IMR-90 (cell line): ENCODE measurements at regions not wholly inside any gene's neighbourhood (a gene's known extent, or its start where the extent isn't known, plus 50 kb on each side); places are given as distances from the start of the nearest gene placed in this dataset.

Experiments used
- ATAC-seq: fragments of 200-7000 bp; cut with Tn5 transposase; 2 replicates; pipeline ENCODE4 v1.9.1; 2020; ENCODE audit warnings: low read depth, mild to moderate bottlenecking, moderate library complexity
- BruUV-seq: library from RNA; stranded (reverse); fragments of 400-500 nt; replicated peaks from 2 replicates; lab custom pipeline; 2021; lab: Mats Ljungman, UMichigan
- CTCF ChIA-PET: fragments of 300-600 bp; formaldehyde crosslinking; extraction: SDS; loops from one replicate; lab custom pipeline; 2021; ENCODE audit warnings: antibody characterized with exemption; lab: Yijun Ruan, JAX
- POLR2A ChIA-PET: fragments of 300-600 bp; sonication (Branson Sonifier 250); formaldehyde crosslinking; loops from one replicate; lab custom pipeline; 2022; ENCODE audit warnings: antibody characterized with exemption; ENCODE audit not compliant: unreplicated experiment; lab: Charles Lee
- DNase-seq: peaks from one replicate; pipeline ENCODE4 v3.0.0; 2013
- H2AFZ ChIP-seq: replicated peaks from 2 replicates; pipeline ENCODE3; 2013; ENCODE audit warnings: low read length, mild to moderate bottlenecking; ENCODE audit not compliant: poor library complexity
- H2AK5ac ChIP-seq: 2 replicates; pipeline ENCODE4 v1.6.1; 2013; ENCODE audit warnings: low read depth, low read length, inconsistent platforms
- H2AK9ac ChIP-seq: replicated peaks from 2 replicates; pipeline ENCODE3; 2013; ENCODE audit warnings: mild to moderate bottlenecking, low read depth, low read length, moderate library complexity; ENCODE audit not compliant: poor library complexity
- H2BK120ac ChIP-seq: 2 replicates; pipeline ENCODE4 v1.6.1; 2013; ENCODE audit warnings: low read depth, low read length, inconsistent platforms
- H2BK15ac ChIP-seq: 3 replicates; pipeline ENCODE4 v1.6.1; 2013; ENCODE audit warnings: low read depth, low read length, inconsistent platforms
- H2BK20ac ChIP-seq: 2 replicates; pipeline ENCODE4 v1.6.1; 2013; ENCODE audit warnings: low read depth, mild to moderate bottlenecking, inconsistent platforms, low read length, moderate library complexity
- H2BK5ac ChIP-seq: 2 replicates; pipeline ENCODE4 v1.6.1; 2013; ENCODE audit warnings: mild to moderate bottlenecking, low read depth, low read length, inconsistent platforms; ENCODE audit not compliant: poor library complexity, severe bottlenecking
- H3K14ac ChIP-seq: replicated peaks from 2 replicates; pipeline ENCODE4 v1.6.1; 2013; ENCODE audit warnings: low read depth, low read length, inconsistent platforms
- H3K18ac ChIP-seq: 2 replicates; pipeline ENCODE4 v1.6.1; 2013; ENCODE audit warnings: low read depth, low read length, control low read depth
- H3K23ac ChIP-seq: 2 replicates; pipeline ENCODE4 v1.6.1; 2013; ENCODE audit warnings: low read depth, low read length, inconsistent platforms
- H3K27ac ChIP-seq: 2 replicates; pipeline ENCODE4 v1.5.1; 2013; ENCODE audit warnings: mild to moderate bottlenecking, control low read depth, low read length; ENCODE audit not compliant: insufficient read depth
- H3K27me3 ChIP-seq: 2 replicates; pipeline ENCODE4 v1.6.1; 2013; ENCODE audit warnings: low read length; ENCODE audit not compliant: control insufficient read depth, insufficient read depth
- H3K36me3 ChIP-seq: 2 replicates; pipeline ENCODE4 v1.6.1; 2013; ENCODE audit warnings: low read length, mixed read lengths; ENCODE audit not compliant: control insufficient read depth, insufficient read depth
- H3K4ac ChIP-seq: 2 replicates; pipeline ENCODE4 v1.6.1; 2013; ENCODE audit warnings: low read depth, low read length, inconsistent platforms
- H3K4me1 ChIP-seq: 2 replicates; pipeline ENCODE4 v1.6.1; 2013; ENCODE audit warnings: low read length, mixed read lengths; ENCODE audit not compliant: control insufficient read depth, insufficient read depth
- H3K4me2 ChIP-seq: 2 replicates; pipeline ENCODE4 v1.6.1; 2013; ENCODE audit warnings: low read depth, mild to moderate bottlenecking, control low read depth, low read length, moderate library complexity
- H3K4me3 ChIP-seq: 2 replicates; pipeline ENCODE4 v1.5.1; 2013; ENCODE audit warnings: low read depth, mild to moderate bottlenecking, control low read depth, low read length, moderate library complexity; ENCODE audit not compliant: insufficient read depth
- H3K56ac ChIP-seq: 2 replicates; pipeline ENCODE4 v1.6.1; 2013; ENCODE audit warnings: low read length, inconsistent platforms; ENCODE audit not compliant: insufficient read depth; ENCODE audit errors: extremely low read depth
- H3K79me1 ChIP-seq, 2 experiments: 2 replicates each; pipeline ENCODE4 v1.6.1; 2013; ENCODE audit warnings: low read length in 2 of 2, inconsistent platforms in 1 of 2, low read depth in 1 of 2
- H3K9ac ChIP-seq: 2 replicates; pipeline ENCODE4 v1.6.1; 2013; ENCODE audit warnings: low read depth, low read length, control low read depth
- H3K9me1 ChIP-seq: 2 replicates; pipeline ENCODE4 v1.6.1; 2013; ENCODE audit warnings: low read length, inconsistent platforms; ENCODE audit not compliant: insufficient read depth
- H3K9me3 ChIP-seq: 2 replicates; pipeline ENCODE4 v1.6.1; 2013; ENCODE audit warnings: low read length; ENCODE audit not compliant: control insufficient read depth, insufficient read depth
- H4K20me1 ChIP-seq: 2 replicates; pipeline ENCODE4 v1.6.1; 2013; ENCODE audit warnings: low read length, inconsistent platforms; ENCODE audit not compliant: insufficient read depth
- H4K5ac ChIP-seq: 2 replicates; pipeline ENCODE4 v1.6.1; 2013; ENCODE audit warnings: mild to moderate bottlenecking, low read depth, low read length, control low read depth
- H4K8ac ChIP-seq, 2 experiments: 2 replicates each; pipeline ENCODE4 v1.6.1; 2013; ENCODE audit warnings: low read depth in 2 of 2, low read length in 2 of 2, control low read depth in 1 of 2, inconsistent platforms in 1 of 2
- H4K91ac ChIP-seq: 2 replicates; pipeline ENCODE4 v1.6.1; 2013; ENCODE audit warnings: low read depth, low read length, inconsistent platforms; ENCODE audit not compliant: insufficient read depth
- BHLHE40 ChIP-seq: fragments of 150-350 bp; IDR thresholded peaks from 2 replicates; pipeline ENCODE4 v1.6.1; 2016; ENCODE audit warnings: mild to moderate bottlenecking, low read depth, low read length
- CEBPB ChIP-seq: IDR thresholded peaks from 2 replicates; pipeline ENCODE4 v1.6.1; 2012; ENCODE audit warnings: low read depth, low read length, improper control_type of control experiment
- FOS ChIP-seq: fragments of 150-350 bp; IDR thresholded peaks from 2 replicates; pipeline ENCODE4 v1.6.1; 2016; ENCODE audit warnings: low read depth, low read length
- MAZ ChIP-seq: IDR thresholded peaks from 2 replicates; pipeline ENCODE4 v1.6.1; 2012; ENCODE audit warnings: low read depth, mild to moderate bottlenecking, low read length, improper control_type of control experiment, moderate library complexity, borderline replicate concordance
- MXI1 ChIP-seq: IDR thresholded peaks from 2 replicates; pipeline ENCODE4 v1.6.1; 2012; ENCODE audit warnings: low read depth, mild to moderate bottlenecking, low read length, moderate library complexity, borderline replicate concordance
- NFE2L2 ChIP-seq: fragments of 150-350 bp; IDR thresholded peaks from 2 replicates; pipeline ENCODE4 v1.6.1; 2016; ENCODE audit warnings: low read depth, mild to moderate bottlenecking, low read length
- RCOR1 ChIP-seq: IDR thresholded peaks from 2 replicates; pipeline ENCODE4 v1.6.1; 2012; ENCODE audit warnings: mild to moderate bottlenecking, low read length, improper control_type of control experiment; ENCODE audit not compliant: insufficient replicate concordance
- SMC3 ChIP-seq: fragments of 150-350 bp; IDR thresholded peaks from 2 replicates; pipeline ENCODE4 v1.6.1; 2016; ENCODE audit warnings: low read depth, mild to moderate bottlenecking, antibody characterized with exemption, low read length, moderate library complexity
- WGBS, 2 experiments: methylation state at CpG; one replicate each; pipeline versions ENCODE4 v1.1.5 to v1.1.7; 2013; ENCODE audit warnings: missing lambda C conversion rate in 2 of 2; ENCODE audit not compliant: insufficient read length in 1 of 2; ENCODE audit errors: extremely low coverage in 2 of 2; 5-methylcytosine and 5-hydroxymethylcytosine counted together
- dilution Hi-C: fragments of 300-500 bp; cut with HindIII; formaldehyde crosslinking; loops from one replicate; pipeline ENCODE4 v1.14.3; 2018; ENCODE audit warnings: low sequenced_read_pairs; ENCODE audit not compliant: unreplicated experiment
- in situ Hi-C: fragments of 300-500 bp; cut with MboI; formaldehyde crosslinking; loops from 3 replicates; pipeline ENCODE4 v1.14.3; 2019; ENCODE audit warnings: low sequenced_read_pairs, inconsistent platforms, mixed read lengths
- intact Hi-C: fragments of 100-400 bp; cut with micrococcal nuclease; formaldehyde crosslinking; loops from 2 replicates; pipeline ENCODE4 v1.10.0; 2022
- TF ChIP-seq, protein P1 (sequence below): conservative IDR thresholded peaks from 2 replicates; pipeline ENCODE4 v1.5.1; 2012; ENCODE audit warnings: mild to moderate bottlenecking, low read depth, low read length, improper control_type of control experiment

DNA sequence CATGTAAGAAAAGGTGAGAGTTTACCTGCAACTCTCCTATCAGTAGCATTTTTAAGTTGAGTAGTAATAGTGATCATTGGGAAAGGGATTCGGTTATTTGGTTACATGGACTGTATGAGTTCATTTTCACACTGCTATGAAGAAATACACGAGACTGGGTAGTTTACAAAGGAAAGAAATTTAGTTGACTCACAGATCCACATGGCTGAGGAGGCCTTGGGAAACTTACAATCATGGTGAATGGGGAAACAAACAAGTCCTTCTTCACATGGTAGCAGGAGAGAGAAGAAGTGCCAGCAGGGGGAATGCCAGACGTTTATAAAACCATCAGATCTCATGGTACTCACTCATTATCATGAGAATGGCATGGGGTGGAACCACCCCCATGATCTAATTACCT, 59.3 kb upstream of the FBXO28 start:
- no peak overlapping the region for H3K27ac ChIP-seq
- peaks cover 4% of the 10 kb centered on the region for H3K9me1 ChIP-seq
- H3K36me3 ChIP-seq, result no peaks in the 10 kb centered on the region
- CTCF ChIA-PET, result no interaction called here
- intact Hi-C loops (no loop called here), dilution Hi-C loops (no loop called here), in situ Hi-C loops (no loop called here)
- DNase-seq (peak; percentile 80), ATAC-seq (0 out of 2 replicates have a peak, but pooled peaks have one; percentile 19)
- no peak overlapping the region for H2BK20ac ChIP-seq
- H3K14ac ChIP-seq, result no peak overlapping the region
- no peak overlapping the region for H2AFZ ChIP-seq
- 40% methylated on average over 1 of the region's 3 CpGs; no CpG with 5 or more reads in 1 of the 2 experiments for WGBS, 2 experiments
- H2BK5ac ChIP-seq, result no peak overlapping the region
- H3K4me2 ChIP-seq, result no peak overlapping the region
- no peaks in the 10 kb centered on the region for H3K79me1 ChIP-seq
- H3K56ac ChIP-seq, result no peak overlapping the region
- H4K20me1 ChIP-seq, result no peaks in the 10 kb centered on the region
- H3K4ac ChIP-seq, result no peak overlapping the region
- no peak overlapping the region for H4K91ac ChIP-seq
- no peaks in the 10 kb centered on the region for H3K27me3 ChIP-seq
- H3K23ac ChIP-seq, result no peak overlapping the region
- POLR2A ChIA-PET, result no interaction called here
- H2AK5ac ChIP-seq, result no peak overlapping the region
- no peak overlapping the region for H4K8ac ChIP-seq
- no peak for TF ChIP-seq RCOR1
- TF ChIP-seq BHLHE40, result peak; percentile 73
- peak; percentile 34; the same call in 1 of the 2 replicates for TF ChIP-seq MXI1
- no peak for TF ChIP-seq NFE2L2
- TF ChIP-seq SMC3, result no peak
- TF ChIP-seq, protein P1, sequence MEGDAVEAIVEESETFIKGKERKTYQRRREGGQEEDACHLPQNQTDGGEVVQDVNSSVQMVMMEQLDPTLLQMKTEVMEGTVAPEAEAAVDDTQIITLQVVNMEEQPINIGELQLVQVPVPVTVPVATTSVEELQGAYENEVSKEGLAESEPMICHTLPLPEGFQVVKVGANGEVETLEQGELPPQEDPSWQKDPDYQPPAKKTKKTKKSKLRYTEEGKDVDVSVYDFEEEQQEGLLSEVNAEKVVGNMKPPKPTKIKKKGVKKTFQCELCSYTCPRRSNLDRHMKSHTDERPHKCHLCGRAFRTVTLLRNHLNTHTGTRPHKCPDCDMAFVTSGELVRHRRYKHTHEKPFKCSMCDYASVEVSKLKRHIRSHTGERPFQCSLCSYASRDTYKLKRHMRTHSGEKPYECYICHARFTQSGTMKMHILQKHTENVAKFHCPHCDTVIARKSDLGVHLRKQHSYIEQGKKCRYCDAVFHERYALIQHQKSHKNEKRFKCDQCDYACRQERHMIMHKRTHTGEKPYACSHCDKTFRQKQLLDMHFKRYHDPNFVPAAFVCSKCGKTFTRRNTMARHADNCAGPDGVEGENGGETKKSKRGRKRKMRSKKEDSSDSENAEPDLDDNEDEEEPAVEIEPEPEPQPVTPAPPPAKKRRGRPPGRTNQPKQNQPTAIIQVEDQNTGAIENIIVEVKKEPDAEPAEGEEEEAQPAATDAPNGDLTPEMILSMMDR, result no peak
- peak; percentile 14; the same call in 1 of the 2 replicates for TF ChIP-seq FOS
- TF ChIP-seq MAZ, result no peak
- peak; percentile 44; the same call in 1 of the 2 replicates for TF ChIP-seq CEBPB
- no peak overlapping the region for H3K4me3 ChIP-seq
- no peak overlapping the region for H2AK9ac ChIP-seq
- no peaks in the 10 kb centered on the region for H3K9me3 ChIP-seq
- H4K5ac ChIP-seq, result no peak overlapping the region
- no peak overlapping the region for H2BK15ac ChIP-seq
- H3K4me1 ChIP-seq, result peaks cover 5% of the 10 kb centered on the region; the same call in 1 of the 2 replicates
- H2BK120ac ChIP-seq, result no peak overlapping the region
- no peak overlapping the region for H3K9ac ChIP-seq
- BruUV-seq, result no TSS peak
- no peak overlapping the region; the same call in 1 of the 2 replicates for H3K18ac ChIP-seq
